Neutrophil (primary cell): ENCODE measurements at regions not wholly inside any gene's neighbourhood (a gene's known extent, or its start where the extent isn't known, plus 50 kb on each side); places are given as distances from the start of the nearest gene placed in this dataset.

Experiments used
- H3K27ac ChIP-seq: fragments of 200-600 bp; sonication (generic); 2 replicates; pipeline ENCODE4 v1.5.1; 2016; ENCODE audit warnings: mild to moderate bottlenecking, moderate library complexity
- H3K27me3 ChIP-seq: fragments of 200-600 bp; sonication (generic); 2 replicates; pipeline ENCODE4 v1.6.0; 2016; ENCODE audit warnings: mild to moderate bottlenecking
- H3K36me3 ChIP-seq: fragments of 200-600 bp; sonication (generic); 2 replicates; pipeline ENCODE4 v1.5.1; 2017
- H3K4me1 ChIP-seq, 2 experiments: fragments of 200-600 bp in 1 of 2; sonication (generic) in 1 of 2; 1 replicate in 1 of 2; 2 replicates in 1 of 2; pipeline versions ENCODE4 v1.5.1 to v1.6.1; 2013 to 2016; ENCODE audit warnings: low read depth in 1 of 2, low read length in 1 of 2, mild to moderate bottlenecking in 1 of 2, moderate library complexity in 1 of 2; ENCODE audit not compliant: control insufficient read depth in 1 of 2, insufficient read depth in 1 of 2
- H3K4me3 ChIP-seq, 2 experiments: fragments of 200-600 bp in 1 of 2; sonication (generic) in 1 of 2; 1 replicate in 1 of 2; 2 replicates in 1 of 2; pipeline ENCODE4 v1.5.1; 2013 to 2016; ENCODE audit warnings: low read depth in 1 of 2, low read length in 1 of 2, mild to moderate bottlenecking in 1 of 2, moderate library complexity in 1 of 2
- H3K9me3 ChIP-seq: fragments of 200-600 bp; sonication (generic); 2 replicates; pipeline ENCODE4 v1.5.1; 2016
- CTCF ChIP-seq: fragments of 200-600 bp; sonication (generic); IDR thresholded peaks from 2 replicates; pipeline ENCODE4 v1.5.1; 2016; ENCODE audit warnings: antibody characterized with exemption

- Histone ChIP-seq H3K36me3 (no peaks in the 10 kb centered on the region), H3K27me3 (no peaks in the 10 kb centered on the region), H3K4me1 (no peaks in the 10 kb centered on the region), H3K4me3 (no peak overlapping the region), H3K9me3 (no peaks in the 10 kb centered on the region), H3K27ac (no peak overlapping the region)
- no peak for TF ChIP-seq CTCF
Measured at GRCh38 chr11:112366777-112367176, 106.1 kb upstream of the PLET1 start.

GRCh38 chr11:112367461-112367860, 106.8 kb upstream of the PLET1 start:
- TF ChIP-seq CTCF, result no peak
- no peaks in the 10 kb centered on the region for H3K36me3 ChIP-seq
- no peaks in the 10 kb centered on the region for H3K27me3 ChIP-seq
- H3K9me3 ChIP-seq, result no peaks in the 10 kb centered on the region
- no peak overlapping the region for H3K27ac ChIP-seq
- H3K4me3 ChIP-seq, result no peak overlapping the region
- no peaks in the 10 kb centered on the region for H3K4me1 ChIP-seq

- TF ChIP-seq CTCF, result no peak
- Histone ChIP-seq H3K4me1 (no peaks in the 10 kb centered on the region), H3K4me3 (no peak overlapping the region), H3K9me3 (no peaks in the 10 kb centered on the region), H3K36me3 (no peaks in the 10 kb centered on the region), H3K27ac (no peak overlapping the region), H3K27me3 (no peaks in the 10 kb centered on the region)
Measured at GRCh38 chr11:112367895-112368294, 107.2 kb upstream of the PLET1 start.

GRCh38 chr11:112368381-112368780, 107.7 kb upstream of the PLET1 start:
- H3K36me3 ChIP-seq, result no peaks in the 10 kb centered on the region
- H3K27me3 ChIP-seq, result no peaks in the 10 kb centered on the region
- H3K9me3 ChIP-seq, result no peaks in the 10 kb centered on the region
- no peak overlapping the region for H3K4me3 ChIP-seq
- H3K4me1 ChIP-seq, result no peaks in the 10 kb centered on the region
- no peak overlapping the region for H3K27ac ChIP-seq
- TF ChIP-seq CTCF, result no peak

GRCh38 chr11:112369374-112369773, 108.7 kb upstream of the PLET1 start:
- no peak for TF ChIP-seq CTCF
- Histone ChIP-seq H3K27ac (no peak overlapping the region), H3K27me3 (no peaks in the 10 kb centered on the region), H3K4me1 (no peaks in the 10 kb centered on the region), H3K36me3 (no peaks in the 10 kb centered on the region), H3K9me3 (no peaks in the 10 kb centered on the region), H3K4me3 (no peak overlapping the region)

- no peak for TF ChIP-seq CTCF
Measured at GRCh38 chr11:112369916-112370315, 109.3 kb upstream of the PLET1 start.

More at GRCh38 chr11:112369916-112370315, 109.3 kb upstream of the PLET1 start:
- Histone ChIP-seq H3K36me3 (no peaks in the 10 kb centered on the region), H3K27me3 (no peaks in the 10 kb centered on the region), H3K27ac (no peak overlapping the region), H3K9me3 (no peaks in the 10 kb centered on the region), H3K4me3 (no peak overlapping the region), H3K4me1 (no peaks in the 10 kb centered on the region)
